GM21423 (cell line): ENCODE measurements at regions not wholly inside any gene's neighbourhood (a gene's known extent, or its start where the extent isn't known, plus 50 kb on each side); places are given as distances from the start of the nearest gene placed in this dataset.
"Not testable (repeated sequence)": the region's sequence is repeated elsewhere in the genome, so short reads cannot be mapped to it uniquely, and the experiment has no call there.

ENCODE experiments used
- ATAC-seq: cut with Tn5 transposase; IDR thresholded peaks from one replicate; pipeline ENCODE4 v1.9.1; 2021; ENCODE audit warnings: mild to moderate bottlenecking, moderate library complexity; ENCODE audit not compliant: unreplicated experiment

DNA sequence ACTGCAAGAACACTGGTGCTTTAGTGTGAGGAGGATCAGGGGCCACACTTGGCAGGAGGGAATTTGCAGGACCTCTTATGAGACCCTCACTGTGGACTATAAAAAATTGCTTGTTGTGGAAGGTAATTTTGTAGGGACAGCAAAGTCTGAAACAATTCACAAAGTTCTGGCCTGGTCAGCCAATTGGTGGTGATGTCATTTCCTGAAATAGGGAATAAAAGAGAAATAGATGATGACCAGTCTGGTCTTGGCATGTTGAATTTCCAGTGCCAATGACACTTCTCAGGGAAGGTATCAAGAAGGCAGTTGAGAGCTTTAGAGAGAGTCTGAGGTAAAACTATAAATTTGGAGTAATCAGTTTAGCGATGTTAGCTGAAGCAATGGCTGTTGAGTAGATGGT is 129.3 kb upstream of the LMNTD1 start:
- ATAC-seq = no peak

DNA sequence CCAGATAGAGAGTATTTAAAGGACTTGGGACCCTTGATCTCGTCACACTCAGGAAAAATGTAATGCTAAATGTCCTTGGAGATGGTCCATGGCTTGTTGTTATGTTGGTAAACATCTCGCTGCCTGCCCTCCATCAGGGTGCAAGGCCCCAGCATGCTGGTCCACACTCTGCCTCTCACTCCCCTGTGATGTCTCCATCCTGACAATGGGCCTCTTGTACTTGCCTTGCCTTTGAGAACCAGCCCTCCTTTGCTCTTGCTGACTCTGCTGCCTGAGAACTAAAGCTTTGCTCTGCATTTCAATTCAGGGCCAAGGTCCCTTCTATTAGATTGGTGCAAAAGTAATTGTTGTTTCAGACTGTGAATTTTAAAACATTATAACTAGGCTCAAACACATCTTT is 131.0 kb upstream of the LMNTD1 start:
- ATAC-seq = no peak

DNA sequence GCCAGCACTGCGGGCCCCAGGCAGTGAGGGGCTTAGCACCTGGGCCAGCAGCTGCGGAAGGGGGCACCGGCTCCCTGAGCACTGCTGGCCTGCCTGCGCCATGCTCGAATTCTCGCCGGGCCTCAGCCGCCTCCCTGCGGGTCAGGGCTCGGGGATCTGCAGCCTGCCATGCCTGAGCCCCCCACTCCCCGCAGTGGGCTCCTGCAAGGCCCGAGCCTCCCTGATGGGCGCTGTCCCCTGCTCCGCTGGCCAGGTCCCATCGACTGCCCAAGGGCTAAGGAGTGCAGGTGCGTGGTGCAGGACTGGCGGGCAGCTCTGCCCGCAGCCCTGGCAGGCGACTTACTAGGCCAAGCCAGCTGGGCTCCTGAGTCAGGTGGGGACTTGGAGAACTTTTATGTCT is 133.3 kb upstream of the LMNTD1 start:
- no peak for ATAC-seq

DNA sequence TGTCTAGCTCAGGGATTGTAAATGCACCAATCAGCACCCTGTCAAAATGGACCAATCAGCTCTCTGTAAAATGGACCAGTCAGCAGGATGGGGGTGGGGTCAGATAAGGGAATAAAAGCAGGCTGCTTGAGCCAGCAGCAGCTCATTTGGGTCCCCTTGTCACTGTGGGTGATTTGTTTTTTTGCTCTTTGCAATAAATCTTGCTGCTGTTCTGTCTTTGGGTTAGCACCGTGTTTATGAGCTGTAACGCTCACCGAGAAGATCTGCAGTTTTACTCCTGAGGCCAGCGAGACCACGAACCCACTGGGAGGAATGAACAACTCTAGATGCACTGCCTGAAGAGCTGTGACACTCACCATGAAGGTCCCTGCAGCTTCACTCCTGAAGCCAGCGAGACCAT is 134.1 kb upstream of the LMNTD1 start:
- no peak for ATAC-seq

DNA sequence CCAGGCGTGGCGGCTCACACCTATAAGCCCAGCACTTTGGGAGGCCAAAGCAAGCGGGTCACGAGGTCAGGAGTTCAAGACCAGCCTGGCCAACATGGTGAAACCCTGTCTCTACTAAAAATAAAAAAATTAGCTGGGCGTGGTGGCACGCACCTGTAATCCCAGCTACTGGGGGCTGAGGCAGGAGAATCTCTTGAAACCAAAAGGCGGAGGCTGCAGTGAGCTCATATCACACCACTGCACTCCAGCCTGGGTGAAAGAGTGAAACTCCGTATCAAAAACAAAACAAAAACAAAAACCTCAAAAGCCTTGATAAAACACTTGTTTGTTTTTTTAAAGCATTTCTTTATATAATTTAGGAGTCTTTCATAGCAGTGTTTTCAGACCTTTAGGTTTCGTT is 135.8 kb upstream of the LMNTD1 start:
- ATAC-seq = not testable (repeated sequence)

DNA sequence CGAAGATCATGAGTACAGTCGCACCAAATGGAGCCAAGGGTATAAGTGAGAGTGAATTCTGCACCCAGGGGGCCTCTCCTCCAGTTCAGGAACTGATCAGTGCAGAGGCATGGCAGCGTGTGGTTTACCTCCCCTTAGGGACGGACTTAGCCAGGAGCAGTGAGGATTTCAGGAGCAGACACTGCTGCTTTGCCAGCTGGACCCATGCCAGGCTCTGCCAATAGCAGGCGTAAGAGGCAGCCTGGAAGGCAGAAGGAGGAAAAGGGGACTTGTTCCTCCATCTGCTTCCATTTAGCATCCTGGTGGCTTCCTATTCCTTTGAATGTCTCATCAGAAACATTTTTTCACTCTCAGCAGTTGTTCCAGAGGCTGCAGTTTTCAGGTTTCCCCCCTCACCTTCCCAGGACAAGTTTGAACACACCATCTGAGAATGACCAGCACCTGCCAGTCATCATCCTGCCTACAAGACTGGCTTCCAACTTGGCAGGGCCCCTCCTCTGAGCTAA is 137.0 kb upstream of the LMNTD1 start:
- ATAC-seq = no peak

DNA sequence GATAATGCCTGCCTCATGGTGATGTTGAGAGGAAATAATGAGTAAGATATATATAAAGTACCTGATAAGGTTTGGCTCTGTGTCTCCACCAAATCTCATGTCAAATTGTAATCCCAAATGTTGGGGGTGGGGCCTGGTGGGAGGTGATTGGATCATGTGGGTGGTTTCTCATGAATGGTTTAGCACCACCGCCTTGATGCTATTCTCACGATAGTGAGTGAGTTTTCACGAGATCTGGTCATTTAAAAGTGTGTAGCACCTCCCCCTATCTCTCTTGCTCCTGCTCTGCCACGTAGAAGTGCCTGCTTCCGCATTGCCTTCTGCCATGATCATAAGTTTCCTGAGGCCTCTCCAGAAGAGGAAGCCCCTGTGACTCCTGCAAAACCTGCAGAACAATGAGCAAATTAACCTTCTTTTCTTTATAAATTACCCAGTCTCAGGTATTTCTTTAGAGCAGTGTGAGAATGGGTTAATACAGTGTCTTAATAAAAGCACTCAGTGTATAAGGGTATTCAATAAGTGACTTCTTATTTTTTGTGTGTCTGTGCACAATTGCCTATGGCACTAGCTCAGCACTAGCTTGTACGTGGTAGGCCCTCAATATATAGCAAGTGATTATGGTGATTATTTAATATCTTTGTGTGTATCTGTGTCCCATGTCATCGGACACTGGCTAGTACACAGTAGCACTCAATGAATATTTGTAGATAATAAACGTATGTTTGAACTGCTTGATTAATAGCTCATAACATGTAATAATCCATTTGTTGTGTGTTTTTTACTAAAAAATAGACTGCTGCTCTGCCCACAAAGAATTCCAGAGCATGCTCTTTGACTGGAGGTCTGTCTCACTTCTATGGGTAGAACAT is 138.1 kb upstream of the LMNTD1 start:
- no peak for ATAC-seq

DNA sequence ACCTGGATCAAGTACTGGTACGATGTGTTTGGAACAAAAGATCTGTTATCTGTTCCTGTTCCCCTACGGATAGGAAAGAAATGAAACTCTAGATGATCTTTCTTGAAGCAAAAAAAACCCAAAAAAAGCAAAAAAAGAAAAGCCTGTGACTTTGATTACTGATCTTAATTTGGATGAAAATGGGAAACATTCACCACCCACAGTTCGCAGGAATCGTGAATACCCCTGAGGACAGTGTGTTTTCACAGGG is 138.7 kb upstream of the LMNTD1 start:
- ATAC-seq = no peak

DNA sequence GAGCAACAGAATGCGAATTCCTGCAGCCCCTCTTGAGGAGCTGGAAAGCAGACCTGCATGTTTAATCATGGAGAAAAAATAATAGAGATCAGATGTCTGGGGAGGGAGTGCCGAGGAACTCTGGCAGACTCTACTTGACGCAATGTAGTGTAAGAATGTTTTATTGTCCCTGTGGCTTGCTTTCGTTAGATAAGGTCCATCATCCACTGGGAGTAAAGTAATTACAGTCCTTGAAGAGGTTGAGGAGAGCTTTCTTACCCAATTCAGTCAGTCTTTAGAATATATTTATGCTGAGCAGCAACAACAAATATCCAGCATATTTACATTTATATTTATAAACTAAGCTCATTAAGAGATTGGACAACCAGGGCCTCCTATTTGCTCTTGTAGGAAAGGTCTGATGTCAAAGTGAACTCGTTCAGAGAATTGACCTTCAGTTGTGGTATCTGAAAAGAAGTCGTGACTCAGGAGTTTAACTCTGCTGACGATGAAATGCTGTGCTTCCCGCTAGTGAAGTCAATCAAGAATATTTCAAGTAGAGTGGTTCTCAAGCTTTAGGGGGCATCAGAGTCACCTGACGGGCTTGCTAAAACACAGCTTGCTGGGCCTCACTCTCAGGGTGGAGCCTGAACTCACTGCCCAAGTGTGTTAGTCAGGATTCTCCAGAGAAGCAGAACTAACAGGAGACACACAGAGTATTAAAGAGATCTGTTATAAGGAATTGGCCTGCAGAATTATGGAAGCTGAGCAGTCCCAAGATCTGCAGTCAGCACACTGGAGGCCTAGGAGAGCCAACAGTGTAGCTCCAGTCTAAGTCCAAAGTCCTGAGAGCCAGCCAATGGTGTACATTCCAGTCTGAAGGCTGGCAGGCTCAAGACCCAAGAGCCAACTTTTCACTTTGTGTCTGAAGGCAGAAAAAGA is 139.3 kb upstream of the LMNTD1 start:
- ATAC-seq = no peak

DNA sequence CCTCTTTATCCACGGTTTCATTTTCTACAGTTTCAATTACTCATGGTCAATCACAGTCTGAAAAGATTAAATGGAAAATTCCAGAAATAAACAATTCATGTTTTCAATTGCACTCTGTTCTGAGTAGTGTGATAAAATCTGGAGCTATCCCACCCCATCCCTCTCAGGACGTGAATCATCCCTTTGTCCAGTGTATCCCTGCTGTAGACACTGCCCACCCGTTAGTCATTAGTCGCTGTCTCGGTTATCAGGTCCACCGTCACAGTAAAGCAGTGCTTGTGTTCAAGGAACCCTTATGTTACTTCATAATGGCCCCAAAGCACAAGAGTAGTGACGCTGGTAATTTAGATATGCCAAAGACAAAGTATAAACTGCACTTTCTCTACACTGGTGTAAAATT is 141.0 kb upstream of the LMNTD1 start:
- no peak for ATAC-seq

DNA sequence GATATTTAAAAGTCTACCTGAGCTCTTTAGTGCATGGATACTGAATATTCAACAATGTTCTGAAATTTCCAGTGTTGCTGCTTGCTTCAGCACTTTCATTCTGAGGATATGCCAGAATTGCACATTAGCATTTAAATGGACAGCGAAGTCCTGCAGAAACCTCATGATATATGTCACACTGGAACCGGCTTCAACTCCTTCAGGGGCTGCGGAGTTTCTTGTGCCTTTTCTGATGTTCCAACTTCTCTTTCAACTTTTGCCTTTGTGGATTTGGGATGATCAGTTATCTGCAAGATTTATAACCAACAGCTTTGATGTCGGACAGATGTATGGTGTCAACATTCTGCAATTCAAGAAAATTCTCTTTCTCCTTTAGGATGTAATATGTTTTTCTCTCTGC is 142.5 kb upstream of the LMNTD1 start:
- ATAC-seq = no peak

DNA sequence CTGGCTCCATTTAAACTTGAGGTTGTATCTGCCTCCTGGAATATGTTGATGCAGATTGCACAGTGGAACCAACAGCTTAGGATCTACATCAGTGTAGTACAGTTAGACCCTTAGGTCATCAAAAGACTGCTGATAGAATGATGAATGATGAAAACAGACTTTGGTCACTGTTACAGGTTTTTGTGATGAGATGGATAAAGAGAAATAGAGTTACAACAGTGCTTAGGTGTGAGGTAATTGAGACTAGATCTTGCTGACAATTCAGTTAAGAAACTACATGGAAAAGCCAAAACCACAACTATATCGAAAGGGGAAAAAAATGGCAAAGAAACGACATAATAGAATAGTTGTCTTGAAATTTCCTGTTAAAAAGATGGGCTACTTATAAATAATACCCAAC is 145.7 kb upstream of the LMNTD1 start:
- no peak for ATAC-seq

DNA sequence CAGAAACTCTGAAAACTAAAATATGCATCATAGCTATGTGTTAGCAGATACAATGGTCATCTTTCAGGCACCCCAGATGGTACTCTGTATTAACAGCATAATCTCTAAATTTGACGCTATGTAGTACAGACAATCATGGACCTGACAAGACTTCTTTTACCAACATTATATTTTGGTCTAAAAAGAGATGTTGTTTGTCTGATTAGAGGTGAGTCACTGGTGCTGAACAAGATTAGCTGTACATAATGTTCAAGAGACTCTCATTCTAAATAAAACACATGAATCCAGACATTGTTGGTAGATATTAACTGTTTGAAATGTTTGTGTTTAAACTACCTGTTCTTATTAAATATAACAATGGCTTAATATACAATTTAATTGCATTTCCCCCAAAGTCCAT is 146.4 kb upstream of the LMNTD1 start:
- ATAC-seq = no peak

DNA sequence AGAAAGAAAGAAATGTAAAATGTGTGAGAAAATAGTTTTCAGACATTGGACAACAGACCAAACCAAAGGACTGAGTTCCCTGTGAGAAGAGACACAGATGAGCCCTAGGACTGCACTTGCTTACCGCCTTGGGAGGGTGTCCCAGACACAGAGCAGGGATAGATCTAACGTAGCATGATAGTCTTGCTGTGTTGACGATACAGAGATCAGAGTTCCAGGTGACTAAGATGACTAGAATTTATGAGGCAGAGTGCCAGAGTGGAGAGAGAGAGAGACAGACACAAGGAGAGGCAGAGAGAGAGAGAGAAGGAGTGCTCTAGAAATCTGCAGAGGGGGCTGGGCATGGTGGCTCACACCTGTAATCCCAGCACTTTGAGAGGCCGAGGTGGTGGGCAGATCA is 148.2 kb upstream of the LMNTD1 start:
- no peak for ATAC-seq

DNA sequence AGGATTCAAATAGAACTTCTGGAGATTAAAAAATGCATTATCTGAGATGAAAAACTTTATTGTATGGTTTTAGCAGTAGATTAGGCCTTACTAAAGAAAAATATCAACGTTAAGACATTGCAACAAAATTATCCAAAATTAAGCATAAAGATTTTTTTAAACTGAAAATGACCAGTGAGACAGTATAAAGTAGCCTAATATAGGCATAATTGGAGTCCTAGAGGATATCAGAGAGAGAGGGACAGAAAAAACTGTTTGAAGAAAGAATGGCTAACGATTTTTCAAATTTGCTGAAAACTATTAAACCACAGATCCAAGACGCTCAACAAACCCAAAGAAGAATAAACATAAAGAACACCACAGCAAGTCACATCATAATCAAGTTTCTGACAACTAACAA is 149.5 kb upstream of the LMNTD1 start:
- no peak for ATAC-seq

DNA sequence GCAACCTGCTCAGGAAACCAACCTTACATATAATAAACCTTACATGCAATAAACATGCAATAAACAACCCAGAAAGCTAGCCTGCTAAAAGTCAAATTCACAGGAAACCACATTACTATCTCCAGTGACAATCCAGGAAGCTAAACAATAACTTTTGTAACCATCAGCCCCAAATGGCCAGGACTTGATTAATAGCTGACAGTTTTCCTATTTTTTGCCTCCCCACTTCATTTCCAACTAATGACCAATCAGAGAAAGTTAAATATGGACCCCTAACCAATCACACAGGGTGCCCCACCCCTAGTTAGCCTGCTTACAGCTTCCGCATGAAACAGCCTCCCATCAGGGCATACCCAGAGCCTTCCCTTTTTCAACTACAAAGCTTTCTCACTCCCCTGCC is 152.2 kb upstream of the LMNTD1 start:
- no peak for ATAC-seq

DNA sequence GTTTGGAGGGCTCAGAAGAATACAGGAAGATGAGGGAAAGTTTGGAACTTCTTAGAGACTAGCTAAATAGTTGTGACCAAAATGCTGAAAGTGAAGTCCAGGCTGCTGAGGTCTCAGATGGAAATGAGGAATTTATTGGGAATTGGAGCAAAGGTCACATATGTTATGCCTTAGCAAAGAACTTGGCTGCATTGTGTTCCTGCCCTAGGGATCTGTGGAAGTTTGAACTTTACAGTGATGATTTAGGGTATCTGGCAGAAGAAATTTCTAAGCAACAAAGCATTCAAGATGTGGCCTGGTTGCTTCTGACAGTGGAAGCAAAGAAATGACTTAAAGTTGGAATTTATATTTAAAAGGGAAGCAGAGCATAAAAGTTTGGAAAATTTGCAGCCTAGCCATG is 153.6 kb upstream of the LMNTD1 start:
- not testable (repeated sequence) for ATAC-seq

DNA sequence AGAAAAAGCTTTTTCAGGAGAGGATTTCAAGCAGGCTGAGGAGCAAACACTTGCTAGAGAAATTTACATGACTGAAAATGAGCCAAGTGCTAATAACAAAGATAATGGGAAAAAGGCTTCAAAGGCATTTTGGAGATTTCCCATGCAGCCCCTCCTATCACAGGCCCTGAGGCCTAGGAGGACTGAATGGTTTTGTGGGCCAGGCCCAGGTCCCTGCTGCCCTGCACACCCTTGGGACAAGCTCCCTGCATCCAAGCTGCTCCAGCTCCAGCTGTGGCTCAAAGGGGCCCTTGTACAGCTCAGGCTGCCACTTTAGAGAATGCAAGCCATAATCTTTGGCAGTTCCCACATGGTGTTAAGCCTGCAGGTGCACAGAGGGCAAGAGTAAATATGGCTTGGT is 154.0 kb upstream of the LMNTD1 start:
- no peak for ATAC-seq

DNA sequence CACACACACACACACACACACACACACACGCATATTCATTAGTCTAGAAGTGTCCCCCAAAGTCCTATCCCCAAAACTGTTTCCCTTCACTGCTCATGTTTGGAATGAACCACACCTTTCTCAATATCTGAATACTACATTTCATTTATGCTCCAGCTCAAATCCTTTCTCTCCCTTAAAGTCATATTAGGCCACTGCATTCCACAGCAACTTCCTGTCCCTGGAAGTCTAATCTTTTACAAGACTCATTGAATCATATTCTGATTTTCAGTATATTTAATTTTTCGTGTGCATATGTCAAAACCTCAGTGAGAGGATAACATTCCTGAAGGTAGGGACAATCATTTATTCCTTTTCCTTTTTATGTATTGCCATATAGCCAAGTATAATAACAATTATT is 155.6 kb upstream of the LMNTD1 start:
- ATAC-seq = no peak

DNA sequence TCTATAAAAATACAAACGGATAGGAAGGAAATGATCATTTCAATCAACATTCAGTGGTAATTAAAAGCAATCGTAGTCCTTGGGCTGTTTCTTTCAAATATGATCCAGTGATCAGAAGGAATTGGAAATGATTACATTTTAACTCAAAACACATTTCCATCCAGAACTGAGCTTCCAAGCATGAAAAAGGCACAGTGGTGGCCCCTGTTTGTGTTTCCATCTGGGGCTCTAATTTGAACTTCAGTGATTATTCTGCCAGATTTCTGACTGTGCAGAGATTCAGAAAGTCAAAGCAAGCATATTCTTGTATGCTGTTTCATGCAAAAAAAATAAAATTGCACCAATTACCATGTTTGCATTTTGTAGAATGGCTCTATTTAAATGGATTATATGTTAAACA is 157.0 kb upstream of the LMNTD1 start:
- ATAC-seq = no peak

DNA sequence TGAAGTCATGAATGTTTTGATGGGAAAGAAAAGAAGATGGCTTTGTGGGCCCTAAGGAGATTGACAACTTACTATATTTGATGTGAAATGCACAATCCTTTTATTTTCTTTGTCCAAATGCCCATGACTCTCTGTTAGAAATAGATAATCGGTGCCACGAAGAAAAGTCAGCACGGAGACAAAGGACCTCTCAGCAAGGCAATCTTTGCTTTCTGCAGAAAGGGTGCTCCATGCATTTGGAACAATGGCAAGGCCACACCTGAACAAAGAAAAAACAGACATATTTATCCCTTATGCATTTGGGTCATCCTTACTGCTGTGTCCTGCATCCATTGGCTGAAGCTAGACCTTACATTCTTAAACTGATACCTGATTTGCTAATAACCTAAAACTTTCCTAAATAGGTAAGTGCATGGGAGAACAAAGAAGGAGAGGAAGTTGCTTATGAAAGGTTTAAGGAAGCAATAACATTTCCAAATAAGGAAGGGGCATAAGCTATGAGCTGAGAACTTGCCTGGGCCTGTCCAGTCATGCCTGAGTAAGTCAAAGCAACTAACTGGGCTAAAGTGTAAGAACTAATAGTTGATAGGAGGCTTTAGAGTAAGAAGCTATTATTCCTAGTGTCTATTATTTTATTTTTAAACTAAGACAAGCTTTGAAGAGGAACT is 158.0 kb upstream of the LMNTD1 start:
- not testable (repeated sequence) for ATAC-seq

DNA sequence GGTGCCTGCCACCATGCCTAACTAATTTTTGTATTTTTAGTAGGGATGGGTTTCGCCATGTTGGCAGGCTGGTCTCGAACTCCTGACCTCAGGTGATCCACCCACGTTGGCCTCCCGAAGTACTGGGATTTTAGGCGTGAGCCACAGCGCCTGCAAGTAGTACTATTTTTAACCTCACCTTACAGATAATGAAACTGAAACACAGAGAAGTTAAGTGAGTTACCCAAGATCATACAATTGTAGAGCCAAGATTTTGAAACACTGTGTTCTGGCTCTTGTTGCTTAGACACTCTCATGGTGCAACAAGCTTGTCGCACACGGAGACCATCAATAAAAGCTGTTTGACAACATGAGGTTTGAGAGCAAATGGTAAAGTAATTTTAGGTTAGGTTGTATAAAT is 159.1 kb upstream of the LMNTD1 start:
- ATAC-seq = no peak
